Right atrium auricular region (tissue), 2 donors: ENCODE measurements at regions not wholly inside any gene's neighbourhood (a gene's known extent, or its start where the extent isn't known, plus 50 kb on each side); places are given as distances from the start of the nearest gene placed in this dataset.

Experiments
- DNase-seq: peaks from one replicate; pipeline ENCODE4 v3.0.0-alpha.2; 2019; ENCODE audit warnings: low spot score
- H3K27ac ChIP-seq, 2 donors: fragments of 200-600 bp; sonication (generic); 1 replicate in 1 of 2; 2 replicates in 1 of 2; pipeline ENCODE4 v1.5.1; 2016 to 2019
- H3K27me3 ChIP-seq, 2 donors: fragments of 200-600 bp; sonication (generic); one replicate each; pipeline versions ENCODE4 v1.5.1 to v1.6.0; 2017 to 2019
- H3K36me3 ChIP-seq: fragments of 200-600 bp; sonication (generic); one replicate; pipeline ENCODE4 v1.5.1; 2016
- H3K4me1 ChIP-seq, 2 donors: fragments of 200-600 bp; sonication (generic); one replicate each; pipeline versions ENCODE4 v1.5.1 to v1.6.0; 2017 to 2019
- H3K4me3 ChIP-seq, 2 donors: fragments of 200-600 bp; sonication (generic); 1 replicate in 1 of 2; 2 replicates in 1 of 2; pipeline ENCODE4 v1.5.1; 2017 to 2019; ENCODE audit warnings: mild to moderate bottlenecking in 1 of 2, moderate library complexity in 1 of 2
- H3K9me3 ChIP-seq, 2 donors: fragments of 200-600 bp; sonication (generic); one replicate each; pipeline ENCODE4 v1.5.1; 2019
- TF ChIP-seq, protein P1 (sequence below), 2 donors: fragments of 200-600 bp; sonication (generic); IDR thresholded peaks; one replicate each; pipeline ENCODE4 v1.5.1; 2019; ENCODE audit warnings: antibody characterized with exemption in 2 of 2

- Histone ChIP-seq H3K36me3 (no peaks in the 10 kb centered on the region), H3K9me3 (no peaks in the 10 kb centered on the region), H3K27ac (no peak overlapping the region), H3K4me1 (no peaks in the 10 kb centered on the region), H3K4me3 (no peak overlapping the region), H3K27me3 (no peaks in the 10 kb centered on the region)
- TF ChIP-seq, protein P1, sequence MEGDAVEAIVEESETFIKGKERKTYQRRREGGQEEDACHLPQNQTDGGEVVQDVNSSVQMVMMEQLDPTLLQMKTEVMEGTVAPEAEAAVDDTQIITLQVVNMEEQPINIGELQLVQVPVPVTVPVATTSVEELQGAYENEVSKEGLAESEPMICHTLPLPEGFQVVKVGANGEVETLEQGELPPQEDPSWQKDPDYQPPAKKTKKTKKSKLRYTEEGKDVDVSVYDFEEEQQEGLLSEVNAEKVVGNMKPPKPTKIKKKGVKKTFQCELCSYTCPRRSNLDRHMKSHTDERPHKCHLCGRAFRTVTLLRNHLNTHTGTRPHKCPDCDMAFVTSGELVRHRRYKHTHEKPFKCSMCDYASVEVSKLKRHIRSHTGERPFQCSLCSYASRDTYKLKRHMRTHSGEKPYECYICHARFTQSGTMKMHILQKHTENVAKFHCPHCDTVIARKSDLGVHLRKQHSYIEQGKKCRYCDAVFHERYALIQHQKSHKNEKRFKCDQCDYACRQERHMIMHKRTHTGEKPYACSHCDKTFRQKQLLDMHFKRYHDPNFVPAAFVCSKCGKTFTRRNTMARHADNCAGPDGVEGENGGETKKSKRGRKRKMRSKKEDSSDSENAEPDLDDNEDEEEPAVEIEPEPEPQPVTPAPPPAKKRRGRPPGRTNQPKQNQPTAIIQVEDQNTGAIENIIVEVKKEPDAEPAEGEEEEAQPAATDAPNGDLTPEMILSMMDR (IDR thresholded peaks at IDR 0.05) = no peak
- DNase-seq = no peak
Observed at GRCh38 chr1:82073659-82074058, 272.9 kb downstream of the ADGRL2 start.

GRCh38 chr1:82073071-82073470 lies 272.3 kb downstream of the ADGRL2 start:
- no peaks in the 10 kb centered on the region for H3K9me3 ChIP-seq
- no peaks in the 10 kb centered on the region for H3K4me1 ChIP-seq
- TF ChIP-seq, protein P1 (IDR thresholded peaks at IDR 0.05) = no peak
- no peak overlapping the region for H3K4me3 ChIP-seq
- H3K27me3 ChIP-seq = no peaks in the 10 kb centered on the region
- no peak for DNase-seq
- no peaks in the 10 kb centered on the region for H3K36me3 ChIP-seq
- H3K27ac ChIP-seq = no peak overlapping the region

GRCh38 chr1:82065916-82066315 lies 265.2 kb downstream of the ADGRL2 start:
- no peak for DNase-seq
- TF ChIP-seq, protein P1 (IDR thresholded peaks at IDR 0.05) = no peak
- Histone ChIP-seq H3K4me3 (no peak overlapping the region), H3K36me3 (no peaks in the 10 kb centered on the region), H3K9me3 (no peaks in the 10 kb centered on the region), H3K4me1 (peaks cover 0 to 6% of the 10 kb centered on the region in 2 donors), H3K27ac (peak overlapping the region in 1 of 2 donors; percentile 20), H3K27me3 (no peaks in the 10 kb centered on the region)

DNA sequence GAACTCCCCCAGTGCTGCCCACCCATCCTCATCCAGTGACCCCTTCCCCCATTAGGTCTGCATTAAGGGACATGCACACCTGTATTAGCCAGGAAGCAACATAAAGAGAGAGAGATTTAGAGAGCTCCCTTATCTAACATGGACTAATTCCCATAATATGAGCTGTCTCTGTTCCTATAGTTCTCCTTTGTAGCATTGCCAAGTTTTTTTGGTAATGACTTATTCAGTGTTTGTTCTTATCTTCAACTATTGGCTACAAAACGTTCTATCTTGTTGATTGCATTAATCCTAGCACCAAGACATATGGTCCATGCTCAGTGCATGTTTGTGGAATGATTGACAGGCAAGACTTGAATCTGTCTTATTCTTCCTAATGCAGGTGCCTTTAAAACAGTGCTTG lies 264.0 kb downstream of the ADGRL2 start:
- H3K36me3 ChIP-seq = no peaks in the 10 kb centered on the region
- no peak overlapping the region for H3K4me3 ChIP-seq
- no peaks in the 10 kb centered on the region for H3K27me3 ChIP-seq
- H3K9me3 ChIP-seq = no peaks in the 10 kb centered on the region
- DNase-seq = no peak
- H3K4me1 ChIP-seq = peaks cover 0 to 6% of the 10 kb centered on the region in 2 donors
- no peak overlapping the region for H3K27ac ChIP-seq
- TF ChIP-seq, protein P1 (IDR thresholded peaks at IDR 0.05) = no peak

DNA sequence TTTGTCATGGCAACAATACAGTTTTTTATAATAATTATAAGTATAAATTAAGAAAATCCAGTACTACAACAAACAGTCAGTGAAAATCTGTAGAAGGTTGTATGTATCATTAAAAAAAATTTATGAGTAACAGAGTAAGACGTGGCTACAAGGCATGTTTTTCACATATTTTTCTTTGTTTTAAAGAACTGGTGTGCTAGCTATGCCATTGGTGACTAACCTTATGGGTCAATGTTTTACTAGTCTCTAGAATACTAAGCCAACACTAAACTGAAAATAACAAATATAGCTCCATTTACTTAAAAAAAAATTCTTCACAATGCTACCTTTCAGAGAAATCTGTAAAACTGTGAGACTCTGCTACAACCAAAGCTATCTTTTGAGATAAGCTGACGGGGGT lies 261.5 kb downstream of the ADGRL2 start:
- Histone ChIP-seq H3K27me3 (no peaks in the 10 kb centered on the region), H3K4me1 (peaks cover 0 to 6% of the 10 kb centered on the region in 2 donors), H3K4me3 (no peak overlapping the region), H3K9me3 (no peaks in the 10 kb centered on the region), H3K36me3 (no peaks in the 10 kb centered on the region), H3K27ac (no peak overlapping the region)
- no peak for DNase-seq
- TF ChIP-seq, protein P1 (IDR thresholded peaks at IDR 0.05) = no peak

DNA sequence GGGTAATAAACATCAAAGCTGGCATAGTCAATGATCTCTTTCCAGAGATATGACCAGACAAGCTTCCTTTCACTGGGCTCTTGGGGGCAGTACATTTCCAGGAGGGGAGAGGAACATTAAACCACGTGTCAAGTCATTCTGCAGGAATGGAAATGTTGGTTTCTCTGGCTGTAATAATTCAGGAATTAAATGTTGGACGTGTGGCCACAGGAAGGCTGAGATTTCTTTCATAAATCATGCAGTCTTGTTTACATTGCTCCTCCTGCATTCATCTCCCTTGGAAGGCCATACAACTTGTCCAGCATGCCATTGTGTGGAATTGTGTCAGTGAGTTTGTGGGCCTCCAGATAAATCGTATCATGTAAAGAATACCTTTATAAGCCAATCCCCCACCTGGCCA lies 259.2 kb downstream of the ADGRL2 start:
- Histone ChIP-seq H3K27me3 (no peaks in the 10 kb centered on the region), H3K36me3 (no peaks in the 10 kb centered on the region), H3K4me3 (no peak overlapping the region), H3K27ac (no peak overlapping the region), H3K4me1 (no peaks in the 10 kb centered on the region), H3K9me3 (no peaks in the 10 kb centered on the region)
- no peak for DNase-seq
- TF ChIP-seq, protein P1 (IDR thresholded peaks at IDR 0.05) = no peak
